ENCODE measurements at regions not wholly inside any gene's neighbourhood (a gene's known extent, or its start where the extent isn't known, plus 50 kb on each side); places are given as distances from the start of the nearest gene placed in this dataset.

- no peak for DNase-seq (ENCODE audit: low read depth)
Measured at GRCh38 chr4:100970414-100970813, 376.9 kb downstream of the PPP3CA start.

- no peak for DNase-seq (ENCODE audit: low read depth)
Measured at GRCh38 chr4:100969925-100970324, 377.4 kb downstream of the PPP3CA start.

- DNase-seq (ENCODE audit: low read depth) = no peak
Measured at GRCh38 chr4:100968046-100968445, 379.3 kb downstream of the PPP3CA start.

GRCh38 chr4:100963627-100964026 lies 383.7 kb downstream of the PPP3CA start:
- no peak for DNase-seq (ENCODE audit: low read depth)

GRCh38 chr4:100962698-100963097 lies 384.6 kb downstream of the PPP3CA start:
- DNase-seq (ENCODE audit: low read depth) = no peak

GRCh38 chr4:100960232-100960631 lies 387.1 kb downstream of the PPP3CA start:
- DNase-seq (ENCODE audit: low read depth) = no peak

GRCh38 chr4:100954046-100954445 lies 393.3 kb downstream of the PPP3CA start:
- no peak for DNase-seq (ENCODE audit: low read depth)

- no peak for DNase-seq (ENCODE audit: low read depth)
Measured at GRCh38 chr4:100953616-100954015, 393.7 kb downstream of the PPP3CA start.

GRCh38 chr4:100952590-100952989 lies 394.7 kb downstream of the PPP3CA start:
- DNase-seq (ENCODE audit: low read depth) = no peak

GRCh38 chr4:100949350-100949935 lies 397.9 kb downstream of the PPP3CA start:
- DNase-seq (ENCODE audit: low read depth) = no peak

GRCh38 chr4:100948911-100949310 lies 398.4 kb downstream of the PPP3CA start:
- DNase-seq (ENCODE audit: low read depth) = no peak

- DNase-seq (ENCODE audit: low read depth) = no peak
Measured at GRCh38 chr4:100945789-100946188, 401.5 kb downstream of the PPP3CA start.

GRCh38 chr4:100938698-100939097 lies 408.6 kb downstream of the PPP3CA start:
- DNase-seq (ENCODE audit: low read depth) = no peak

GRCh38 chr4:100936661-100937375 lies 410.5 kb downstream of the PPP3CA start:
- DNase-seq (ENCODE audit: low read depth) = no peak

- no peak for DNase-seq (ENCODE audit: low read depth)
Measured at GRCh38 chr4:100935090-100935489, 412.2 kb downstream of the PPP3CA start.

GRCh38 chr4:100933628-100934027 lies 413.7 kb downstream of the PPP3CA start:
- no peak for DNase-seq (ENCODE audit: low read depth)

- DNase-seq (ENCODE audit: low read depth) = no peak
Measured at GRCh38 chr4:100929758-100930157, 411.9 kb upstream of the EMCN start.

GRCh38 chr4:100929135-100929534 lies 411.3 kb upstream of the EMCN start:
- DNase-seq (ENCODE audit: low read depth) = no peak

- DNase-seq (ENCODE audit: low read depth) = no peak
Measured at GRCh38 chr4:100926039-100926717, 408.4 kb upstream of the EMCN start.

- no peak for DNase-seq (ENCODE audit: low read depth)
Measured at GRCh38 chr4:100913685-100914084, 395.9 kb upstream of the EMCN start.

GRCh38 chr4:100908540-100908939 lies 390.7 kb upstream of the EMCN start:
- DNase-seq (ENCODE audit: low read depth) = no peak

- no peak for DNase-seq (ENCODE audit: low read depth)
Measured at GRCh38 chr4:100907465-100908454, 389.9 kb upstream of the EMCN start.
